Stimulated activated memory B cell treated with anti-CD40 and anti-IgM and Interleukin-4, amounts not matched to agents 10 μg/mL and 1 μg/mL and 100 μg/mL, for 72 hours (primary cell): ENCODE measurements at regions not wholly inside any gene's neighbourhood (a gene's known extent, or its start where the extent isn't known, plus 50 kb on each side); places are given as distances from the start of the nearest gene placed in this dataset.

Experiments used
- ATAC-seq: fragments of 150-1000 bp; cut with Tn5 transposase; 2 replicates; pipeline ENCODE4 v1.10.0; 2021
- H3K27ac Mint-ChIP-seq: one replicate; pipeline ENCODE4 v1.8.0; 2022; ENCODE audit warnings: mild to moderate bottlenecking, mixed read lengths
- H3K27me3 Mint-ChIP-seq: one replicate; pipeline ENCODE4 v1.8.0; 2022; ENCODE audit warnings: mixed read lengths
- H3K36me3 Mint-ChIP-seq: one replicate; pipeline ENCODE4 v1.8.0; 2022; ENCODE audit warnings: mixed read lengths
- H3K4me1 Mint-ChIP-seq: one replicate; pipeline ENCODE4 v1.8.0; 2022; ENCODE audit warnings: mixed read lengths
- H3K4me3 Mint-ChIP-seq: one replicate; pipeline ENCODE4 v1.8.0; 2022; ENCODE audit warnings: mild to moderate bottlenecking, moderate library complexity, mixed read lengths
- H3K9me3 Mint-ChIP-seq: one replicate; pipeline ENCODE4 v1.8.0; 2022; ENCODE audit warnings: mixed read lengths

DNA sequence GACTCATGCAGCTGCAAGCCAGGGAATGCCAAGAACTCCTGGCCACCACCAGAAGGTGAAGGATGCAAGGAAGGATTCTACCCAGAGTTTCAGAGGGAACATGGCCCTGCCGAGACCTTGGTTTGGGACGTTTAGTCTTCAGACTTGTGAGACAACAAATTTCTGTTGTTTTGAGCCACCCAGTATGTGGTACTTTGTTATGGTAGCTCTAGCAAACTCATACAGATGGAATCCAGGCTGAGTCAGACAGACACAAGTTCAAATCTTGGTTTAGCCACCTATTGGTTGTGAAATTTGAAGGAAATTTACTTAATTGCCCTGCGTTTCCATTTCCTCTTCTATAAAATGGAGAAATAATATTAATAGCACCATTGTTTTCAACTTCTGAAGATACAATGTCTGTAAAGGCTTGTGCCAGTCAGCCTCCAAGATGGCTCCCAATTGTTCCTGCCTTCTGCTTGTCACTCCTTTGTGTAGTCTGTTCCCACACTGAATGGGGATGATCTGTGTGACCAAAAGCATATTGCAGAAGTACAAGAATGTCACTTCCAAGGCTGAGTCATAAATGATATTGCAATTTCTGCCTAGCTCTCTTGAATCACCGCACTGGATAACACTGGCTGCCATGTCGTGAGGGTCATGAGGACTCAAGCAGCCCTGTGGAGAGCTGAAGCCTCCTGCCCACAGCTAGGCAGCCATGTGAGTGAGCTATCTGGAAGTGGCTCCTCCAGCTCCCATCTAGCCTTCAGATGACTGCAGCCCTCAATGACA, 223.5 kb upstream of the PROK2 start:
- H3K27me3 Mint-ChIP-seq: peaks cover 52% of the 10 kb centered on the region

DNA sequence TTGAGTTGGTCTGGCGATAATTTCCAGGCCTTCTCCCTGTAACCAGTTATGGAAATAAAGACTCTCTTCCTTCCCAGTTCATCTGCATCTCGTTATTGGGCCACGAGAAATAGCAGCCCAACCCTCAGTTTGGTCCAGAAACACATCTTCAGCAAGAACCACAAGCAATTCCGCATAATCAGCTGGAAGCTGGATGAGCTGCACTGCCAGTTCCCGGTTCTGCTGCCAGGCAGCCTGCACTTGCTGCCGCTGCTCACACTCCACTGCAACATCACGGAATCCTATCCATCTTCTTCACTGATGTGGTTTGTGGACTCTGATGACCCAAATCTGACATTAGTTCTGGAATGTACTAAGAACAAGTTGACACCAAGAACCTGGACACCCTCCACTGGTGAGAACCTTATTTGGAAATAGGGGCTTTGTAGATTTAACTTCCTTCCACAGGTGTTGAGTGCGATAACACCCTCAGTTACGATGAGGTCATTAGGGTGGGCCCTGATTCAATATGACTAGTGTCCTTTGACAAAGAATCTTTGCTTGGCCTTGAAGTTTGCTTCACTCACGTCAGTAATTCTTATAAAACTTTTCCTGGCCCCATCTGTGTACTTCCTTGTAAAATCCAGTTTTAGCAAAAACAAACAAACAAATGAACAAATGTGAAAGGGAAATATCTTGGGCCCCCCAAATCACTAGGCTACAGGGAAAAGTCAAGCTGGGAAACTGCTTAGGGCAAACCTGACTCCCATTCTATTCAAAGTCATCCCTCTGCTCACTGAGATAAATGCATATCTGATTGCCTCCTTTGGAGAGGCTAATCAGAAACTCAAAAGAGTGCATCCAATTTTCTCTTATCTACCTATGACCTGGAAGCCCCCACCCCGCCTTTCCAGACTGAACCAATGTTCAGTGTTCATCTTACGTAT, 221.9 kb upstream of the PROK2 start:
- H3K9me3 Mint-ChIP-seq: no peaks in the 10 kb centered on the region
- no peak overlapping the region for H3K4me3 Mint-ChIP-seq
- peaks cover 45% of the 10 kb centered on the region for H3K27me3 Mint-ChIP-seq
- H3K4me1 Mint-ChIP-seq: no peaks in the 10 kb centered on the region
- H3K27ac Mint-ChIP-seq: no peak overlapping the region
- no peaks in the 10 kb centered on the region for H3K36me3 Mint-ChIP-seq
- no peak for ATAC-seq

More for the DNA sequence above, 223.5 kb upstream of the PROK2 start:
- no peak for ATAC-seq
- H3K4me3 Mint-ChIP-seq: no peak overlapping the region
- H3K4me1 Mint-ChIP-seq: no peaks in the 10 kb centered on the region
- no peaks in the 10 kb centered on the region for H3K9me3 Mint-ChIP-seq
- no peak overlapping the region for H3K27ac Mint-ChIP-seq
- H3K36me3 Mint-ChIP-seq: no peaks in the 10 kb centered on the region

DNA sequence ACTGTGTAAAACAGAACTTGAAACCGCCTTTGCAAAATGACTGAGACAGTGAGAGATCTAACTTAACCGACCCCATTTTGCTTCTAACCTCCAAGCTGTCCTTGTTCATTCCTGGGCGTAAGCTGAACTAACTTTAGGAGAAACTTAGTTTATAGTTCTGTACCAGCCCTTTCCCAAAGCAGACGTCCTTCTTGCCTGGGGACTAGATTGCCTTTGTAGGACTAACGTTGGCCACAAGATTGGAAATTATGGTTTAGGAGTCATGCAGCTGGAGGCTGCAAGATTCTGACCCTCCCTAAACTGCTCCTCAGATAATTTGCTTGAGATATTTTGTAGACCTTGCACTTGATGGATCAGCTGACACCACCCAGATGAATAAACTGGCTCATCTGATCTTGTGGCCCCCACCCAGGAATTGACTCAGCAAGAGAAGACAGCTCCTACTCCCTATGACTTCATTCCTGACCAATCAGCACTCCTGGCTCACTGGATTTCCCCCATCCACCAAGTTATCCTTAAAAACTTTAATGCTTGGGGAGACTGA, 219.9 kb upstream of the PROK2 start:
- H3K27ac Mint-ChIP-seq: no peak overlapping the region
- ATAC-seq: no peak
- H3K4me3 Mint-ChIP-seq: no peak overlapping the region
- H3K4me1 Mint-ChIP-seq: no peaks in the 10 kb centered on the region
- H3K27me3 Mint-ChIP-seq: peaks cover 38% of the 10 kb centered on the region
- no peaks in the 10 kb centered on the region for H3K9me3 Mint-ChIP-seq
- H3K36me3 Mint-ChIP-seq: no peaks in the 10 kb centered on the region

DNA sequence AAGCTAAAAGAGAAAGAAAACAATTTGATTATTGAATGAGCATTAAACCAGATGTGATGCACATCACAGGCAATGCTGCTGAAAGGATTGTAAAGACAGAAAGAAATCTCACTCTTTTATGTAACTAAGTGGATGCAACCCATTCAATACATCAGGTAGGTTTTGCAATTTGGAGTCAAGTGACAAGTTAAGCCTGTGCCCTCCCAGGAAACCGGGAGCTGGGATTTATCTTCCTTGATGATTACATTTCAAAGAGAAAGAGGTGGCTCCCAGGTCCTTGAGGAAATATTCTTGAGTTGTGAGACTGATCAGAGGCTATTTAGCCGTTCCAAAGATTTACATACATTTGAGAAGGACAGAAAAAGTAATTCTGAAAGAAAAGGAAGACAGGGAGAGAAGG, 219.0 kb upstream of the PROK2 start:
- ATAC-seq: no peak
- Mint-ChIP-seq H3K4me1 (no peaks in the 10 kb centered on the region), H3K4me3 (no peak overlapping the region), H3K27me3 (peaks cover 29% of the 10 kb centered on the region), H3K27ac (no peak overlapping the region), H3K9me3 (no peaks in the 10 kb centered on the region), H3K36me3 (no peaks in the 10 kb centered on the region)

DNA sequence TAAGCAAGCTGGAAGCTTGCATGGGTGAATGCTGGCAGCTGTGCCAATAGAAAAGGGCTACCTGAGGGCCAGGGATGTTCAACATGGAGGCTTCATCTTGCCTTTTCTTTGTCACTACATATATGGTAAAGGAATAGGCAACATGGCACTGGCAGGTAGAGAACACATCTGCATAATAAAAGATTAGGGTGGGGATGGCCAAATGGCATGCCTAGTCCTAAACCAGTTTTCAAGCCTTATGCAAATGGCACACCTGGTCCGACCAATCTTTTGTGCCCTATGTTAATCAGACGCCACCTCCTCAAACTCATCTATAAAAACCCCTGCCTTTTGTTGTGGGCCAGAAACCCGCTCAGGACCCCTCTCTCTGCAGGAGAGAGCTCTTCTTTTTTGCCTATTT, 216.8 kb upstream of the PROK2 start:
- no peaks in the 10 kb centered on the region for H3K9me3 Mint-ChIP-seq
- H3K4me3 Mint-ChIP-seq: no peak overlapping the region
- no peak overlapping the region for H3K27ac Mint-ChIP-seq
- H3K36me3 Mint-ChIP-seq: no peaks in the 10 kb centered on the region
- no peaks in the 10 kb centered on the region for H3K4me1 Mint-ChIP-seq
- H3K27me3 Mint-ChIP-seq: peaks cover 25% of the 10 kb centered on the region
- ATAC-seq: no peak

DNA sequence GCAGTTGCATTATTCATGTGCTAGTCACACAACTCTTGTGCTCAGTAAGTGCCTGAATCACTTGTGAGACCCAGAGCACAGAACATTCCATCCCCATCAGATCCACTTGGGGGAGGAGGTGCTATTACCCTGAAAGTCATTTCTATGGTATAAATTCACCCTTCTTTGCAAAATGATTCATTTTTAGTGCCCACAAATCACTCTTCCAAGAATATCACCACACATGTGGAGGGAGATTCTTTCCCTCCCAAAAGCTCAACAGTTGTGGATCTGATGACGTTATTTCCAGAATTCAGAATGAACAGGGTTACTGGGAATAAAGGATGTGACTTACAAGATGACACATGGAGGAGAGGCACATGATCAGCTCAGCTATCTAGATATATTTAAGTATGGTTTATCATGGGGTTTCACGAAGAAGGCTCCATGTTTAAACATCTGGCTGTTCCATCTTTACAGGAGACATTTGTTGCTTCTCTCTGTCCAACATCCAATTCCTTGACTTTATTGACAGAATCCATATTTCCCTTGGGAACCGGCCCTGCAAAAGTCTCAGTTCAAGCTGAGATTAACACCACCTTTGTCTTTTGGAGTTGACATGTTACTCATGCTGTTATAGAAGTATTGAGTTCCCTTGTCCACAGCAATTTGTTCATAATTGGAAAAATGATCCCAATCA, 214.2 kb upstream of the PROK2 start:
- H3K36me3 Mint-ChIP-seq: no peaks in the 10 kb centered on the region
- no peak overlapping the region for H3K27ac Mint-ChIP-seq
- no peak overlapping the region for H3K4me3 Mint-ChIP-seq
- no peak for ATAC-seq
- no peaks in the 10 kb centered on the region for H3K4me1 Mint-ChIP-seq
- no peaks in the 10 kb centered on the region for H3K9me3 Mint-ChIP-seq
- H3K27me3 Mint-ChIP-seq: peaks cover 29% of the 10 kb centered on the region

DNA sequence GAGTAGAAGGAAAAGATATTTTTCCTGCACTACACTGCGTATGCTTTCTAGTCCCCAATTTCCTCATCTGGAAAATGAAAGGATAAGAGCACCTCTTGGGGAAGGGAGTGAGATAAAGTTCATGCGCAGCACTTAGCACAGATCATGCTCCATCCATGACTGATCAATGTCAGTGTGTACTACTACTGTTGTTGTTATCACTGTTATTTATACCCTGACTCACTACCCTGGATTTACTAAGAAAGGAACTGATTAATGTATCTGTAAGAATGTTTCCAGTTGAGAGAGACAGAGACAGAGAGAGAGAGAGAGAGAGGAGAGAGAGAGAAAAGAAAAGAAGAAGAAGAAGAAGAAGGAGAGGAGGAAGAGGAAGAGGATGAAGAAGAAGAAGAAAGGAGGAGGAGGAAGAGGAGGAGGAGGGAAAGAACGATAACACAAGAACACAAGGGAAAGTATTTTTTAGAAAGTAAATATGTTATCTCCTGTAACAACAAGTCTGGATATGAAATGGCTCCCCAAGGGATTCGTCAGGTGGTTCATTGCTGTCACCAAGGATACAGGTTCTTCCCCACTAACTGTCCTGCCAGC, 212.2 kb upstream of the PROK2 start:
- no peaks in the 10 kb centered on the region for H3K9me3 Mint-ChIP-seq
- peaks cover 5% of the 10 kb centered on the region for H3K4me1 Mint-ChIP-seq
- H3K36me3 Mint-ChIP-seq: no peaks in the 10 kb centered on the region
- H3K4me3 Mint-ChIP-seq: no peak overlapping the region
- no peak overlapping the region for H3K27ac Mint-ChIP-seq
- ATAC-seq: no peak
- H3K27me3 Mint-ChIP-seq: peaks cover 40% of the 10 kb centered on the region

DNA sequence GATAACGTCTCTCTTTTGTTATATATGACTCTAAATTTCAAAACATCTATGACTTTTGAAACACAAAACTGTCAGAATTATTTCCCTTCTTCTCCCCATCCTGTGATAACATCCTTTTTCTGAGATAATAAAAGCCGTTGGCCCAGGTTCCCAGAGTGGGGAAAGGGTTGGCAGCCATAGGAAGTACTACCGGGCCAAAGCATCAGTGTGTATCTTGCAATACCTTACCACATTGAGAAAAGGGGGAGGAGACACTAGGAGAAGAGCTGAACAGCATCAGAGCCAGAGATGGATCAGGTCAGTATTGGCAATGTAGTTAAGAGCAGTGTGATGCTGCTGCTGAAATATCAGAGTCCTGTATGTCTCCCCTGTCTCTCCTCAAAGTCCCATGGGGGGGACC, 210.0 kb upstream of the PROK2 start:
- Mint-ChIP-seq H3K9me3 (peaks cover 2% of the 10 kb centered on the region), H3K27me3 (peaks cover 31% of the 10 kb centered on the region), H3K27ac (no peak overlapping the region), H3K4me1 (peaks cover 5% of the 10 kb centered on the region), H3K36me3 (no peaks in the 10 kb centered on the region), H3K4me3 (no peak overlapping the region)
- ATAC-seq: no peak

DNA sequence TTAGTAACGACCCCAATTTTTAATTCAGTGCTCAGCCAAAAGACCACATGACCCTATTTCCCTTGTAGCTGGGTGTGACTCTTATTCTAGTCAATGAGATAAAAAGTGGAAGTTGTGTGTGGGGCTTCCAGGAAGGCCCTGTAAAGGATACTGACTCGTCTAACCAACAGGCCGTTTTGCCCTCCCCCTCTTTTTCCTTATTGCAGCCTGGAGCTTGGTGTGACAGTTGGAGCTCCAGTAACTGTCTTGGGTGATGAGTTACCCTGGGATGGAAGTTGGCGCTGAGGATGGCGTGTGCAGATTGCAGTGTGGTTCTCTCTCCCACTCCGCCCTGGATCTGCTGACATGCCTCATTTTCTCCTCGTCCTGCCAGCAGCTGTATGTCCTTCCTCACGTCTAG, 209.3 kb upstream of the PROK2 start:
- Mint-ChIP-seq H3K4me1 (peaks cover 5% of the 10 kb centered on the region), H3K9me3 (peaks cover 2% of the 10 kb centered on the region), H3K27me3 (peaks cover 31% of the 10 kb centered on the region), H3K36me3 (no peaks in the 10 kb centered on the region), H3K27ac (no peak overlapping the region), H3K4me3 (no peak overlapping the region)
- ATAC-seq: no peak

DNA sequence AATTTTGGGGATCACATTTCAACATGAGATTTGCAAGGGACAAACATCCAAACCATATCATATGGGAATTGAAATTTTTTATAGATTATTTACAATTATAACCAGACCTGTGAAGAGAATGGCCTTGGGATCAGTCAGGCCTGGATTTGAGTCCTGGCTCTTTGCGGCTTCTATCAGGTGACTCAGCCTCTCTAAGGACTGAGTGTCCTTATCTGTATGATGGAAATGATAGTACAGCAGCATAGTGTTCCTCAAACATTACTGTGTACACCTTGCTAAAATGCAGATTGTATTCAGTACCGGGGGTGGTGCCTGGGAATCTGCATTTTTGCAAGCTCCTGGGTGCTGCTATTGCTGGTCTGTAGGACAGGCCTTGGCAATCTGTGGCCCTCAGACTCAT, 206.7 kb upstream of the PROK2 start:
- peaks cover 22% of the 10 kb centered on the region for H3K27me3 Mint-ChIP-seq
- no peak for ATAC-seq
- H3K4me1 Mint-ChIP-seq: peaks cover 11% of the 10 kb centered on the region
- H3K27ac Mint-ChIP-seq: no peak overlapping the region
- no peaks in the 10 kb centered on the region for H3K36me3 Mint-ChIP-seq
- H3K9me3 Mint-ChIP-seq: peaks cover 2% of the 10 kb centered on the region
- H3K4me3 Mint-ChIP-seq: no peak overlapping the region

DNA sequence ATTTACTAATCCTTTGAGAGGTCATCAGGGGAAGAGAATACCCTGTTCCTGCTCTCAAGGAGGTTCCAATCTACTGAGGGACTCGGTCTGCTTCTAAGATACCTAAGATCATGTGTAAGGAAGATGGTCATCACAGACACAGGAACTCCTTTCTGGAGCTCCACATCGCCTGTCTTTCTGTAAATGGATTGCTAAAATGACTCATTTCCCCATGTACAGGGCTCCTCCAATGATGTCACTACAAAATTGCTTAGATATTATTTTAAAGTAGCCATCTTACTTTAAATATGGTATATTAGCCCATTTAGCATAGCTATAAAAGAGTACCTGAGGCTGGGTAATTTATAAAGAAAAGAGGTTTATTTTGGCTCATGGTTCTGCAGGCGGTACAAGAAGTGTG, 206.1 kb upstream of the PROK2 start:
- Mint-ChIP-seq H3K27me3 (peaks cover 22% of the 10 kb centered on the region), H3K36me3 (no peaks in the 10 kb centered on the region), H3K27ac (no peak overlapping the region), H3K9me3 (peaks cover 2% of the 10 kb centered on the region), H3K4me3 (no peak overlapping the region), H3K4me1 (peaks cover 11% of the 10 kb centered on the region)
- ATAC-seq: no peak

DNA sequence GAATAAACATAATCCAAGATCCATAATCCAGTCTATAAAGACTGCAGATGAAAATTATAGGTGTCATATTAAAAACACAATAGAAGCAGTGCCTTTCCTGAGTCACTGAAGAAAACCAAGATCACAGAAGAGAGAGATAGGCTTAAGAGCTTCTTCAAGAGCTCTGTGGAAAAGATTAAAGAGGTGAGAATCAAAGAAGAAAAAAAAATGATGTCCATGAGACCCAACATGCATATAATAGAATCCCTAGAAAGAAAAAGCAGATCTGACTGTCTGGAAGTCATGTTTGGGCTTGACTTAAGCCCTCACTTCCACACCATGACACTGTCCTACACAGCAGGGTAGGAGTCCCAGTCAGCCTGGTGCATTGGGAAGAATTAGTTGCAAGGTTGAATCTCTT, 205.6 kb upstream of the PROK2 start:
- H3K36me3 Mint-ChIP-seq: no peaks in the 10 kb centered on the region
- H3K4me1 Mint-ChIP-seq: peaks cover 12% of the 10 kb centered on the region
- H3K27ac Mint-ChIP-seq: no peak overlapping the region
- H3K4me3 Mint-ChIP-seq: no peak overlapping the region
- H3K9me3 Mint-ChIP-seq: peaks cover 2% of the 10 kb centered on the region
- H3K27me3 Mint-ChIP-seq: peaks cover 22% of the 10 kb centered on the region
- ATAC-seq: no peak

DNA sequence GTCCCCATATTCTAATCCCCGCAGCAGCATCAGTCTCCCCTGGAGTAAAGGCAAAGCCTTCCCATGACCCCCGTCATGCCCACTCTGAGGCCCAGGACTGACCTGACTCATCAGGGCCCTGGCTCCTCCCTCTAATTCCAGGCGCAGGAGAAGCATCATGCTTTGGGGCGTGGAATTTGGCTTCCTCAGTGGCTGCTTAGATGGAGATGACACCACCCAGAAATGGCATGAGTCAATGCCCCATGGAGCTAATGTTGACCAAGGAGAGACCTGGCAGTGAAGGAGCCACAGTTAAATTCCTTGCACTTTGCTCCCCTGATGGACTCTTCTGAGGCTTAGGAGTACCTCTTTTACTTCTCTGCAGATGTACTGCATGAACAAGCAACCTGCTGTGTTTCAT, 204.2 kb upstream of the PROK2 start:
- Mint-ChIP-seq H3K4me3 (no peak overlapping the region), H3K9me3 (peaks cover 2% of the 10 kb centered on the region), H3K36me3 (no peaks in the 10 kb centered on the region), H3K4me1 (peaks cover 26% of the 10 kb centered on the region), H3K27ac (no peak overlapping the region), H3K27me3 (peaks cover 13% of the 10 kb centered on the region)
- ATAC-seq: no peak

DNA sequence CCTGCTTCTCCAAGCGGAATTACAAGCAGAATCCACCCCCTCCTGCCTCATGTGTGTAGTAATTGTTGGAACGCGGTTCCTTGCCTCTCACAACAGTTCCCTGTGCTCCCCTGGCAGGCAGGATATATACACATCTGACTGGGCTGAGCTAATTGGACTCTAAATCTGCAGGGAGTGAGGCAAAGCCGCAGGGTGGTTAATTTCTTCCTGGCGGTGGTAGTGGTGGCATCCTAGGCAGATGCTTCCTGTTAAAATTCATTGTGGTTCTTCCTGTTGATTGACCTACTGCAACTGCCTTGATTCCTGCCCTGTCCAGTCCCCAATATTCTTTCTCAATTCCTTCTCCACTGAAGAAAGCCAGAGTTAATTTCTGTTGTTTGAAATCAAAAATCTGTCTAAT, 202.9 kb upstream of the PROK2 start:
- Mint-ChIP-seq H3K4me3 (no peak overlapping the region), H3K27me3 (peaks cover 12% of the 10 kb centered on the region), H3K9me3 (peaks cover 2% of the 10 kb centered on the region), H3K4me1 (peaks cover 29% of the 10 kb centered on the region), H3K36me3 (no peaks in the 10 kb centered on the region), H3K27ac (no peak overlapping the region)
- no peak for ATAC-seq
